ENCODE measurements at regions not wholly inside any gene's neighbourhood (a gene's known extent, or its start where the extent isn't known, plus 50 kb on each side); places are given as distances from the start of the nearest gene placed in this dataset.

GRCh38 chr18:66729442-66730239, 125.8 kb upstream of the CDH19 start:
- no peak overlapping the region for H3K4me3 Mint-ChIP-seq
- H3K36me3 Mint-ChIP-seq: no peaks in the 10 kb centered on the region
- Histone ChIP-seq H3K36me3 (ENCODE audit: control insufficient read depth in 2 of 2, extremely low read depth in 1 of 2, insufficient read depth in 1 of 2, low read length in 1 of 2) (no peaks in the 10 kb centered on the region), H3K27ac (ENCODE audit: low read length) (no peak overlapping the region), H3K27me3 (replicated peaks in 1 of 2; ENCODE audit: control insufficient read depth in 2 of 2, extremely low read depth in 1 of 2, insufficient read depth in 2 of 2, low read length in 1 of 2) (no peaks in the 10 kb centered on the region), H3K9me3 (no peaks in the 10 kb centered on the region), H3K4me3 (ENCODE audit: control insufficient read depth in 1 of 2, extremely low read depth in 1 of 2, low read length in 1 of 2) (no peak overlapping the region), H3K4me1 (ENCODE audit: control insufficient read depth in 1 of 2, extremely low read depth in 1 of 2, insufficient read depth in 2 of 2, low read length in 2 of 2) (no peaks in the 10 kb centered on the region)
- ChIA-PET CTCF (no interaction called here), POLR2A (no interaction called here)
- H3K9me3 Mint-ChIP-seq: peaks cover under 1 to 4% (median 2%) of the 10 kb centered on the region in 3 donors
- ATAC-seq (replicated peaks in 1 of 4) (no peak), DNase-seq (no peak)
- no peaks in the 10 kb centered on the region for H3K27me3 Mint-ChIP-seq
- no peaks in the 10 kb centered on the region for H3K4me1 Mint-ChIP-seq
- H3K27ac Mint-ChIP-seq: no peak overlapping the region
- WGBS (ENCODE audit: insufficient coverage): 40% methylated on average over 1 of the region's 2 CpGs

- no peak for DNase-seq
- no peak overlapping the region for H3K4me3 Mint-ChIP-seq
- POLR2A ChIA-PET: no interaction called here
- Histone ChIP-seq H3K36me3 (ENCODE audit: control insufficient read depth in 2 of 2, extremely low read depth in 1 of 2, insufficient read depth in 1 of 2, low read length in 1 of 2) (no peaks in the 10 kb centered on the region), H3K27ac (ENCODE audit: low read length) (no peak overlapping the region), H3K4me3 (ENCODE audit: control insufficient read depth in 1 of 2, extremely low read depth in 1 of 2, low read length in 1 of 2) (no peak overlapping the region), H3K4me1 (ENCODE audit: control insufficient read depth in 1 of 2, extremely low read depth in 1 of 2, insufficient read depth in 2 of 2, low read length in 2 of 2) (no peaks in the 10 kb centered on the region), H3K9me3 (no peaks in the 10 kb centered on the region), H3K27me3 (replicated peaks in 1 of 2; ENCODE audit: control insufficient read depth in 2 of 2, extremely low read depth in 1 of 2, insufficient read depth in 2 of 2, low read length in 1 of 2) (no peaks in the 10 kb centered on the region)
- WGBS (ENCODE audit: insufficient coverage): 52% methylated on average over 3 of the region's 5 CpGs
- H3K4me1 Mint-ChIP-seq: no peaks in the 10 kb centered on the region
- ATAC-seq (replicated peaks in 1 of 4): no peak
- CTCF ChIA-PET: no interaction called here
- peaks cover 2 to 4% (median 3%) of the 10 kb centered on the region in 3 donors for H3K9me3 Mint-ChIP-seq
- no peak overlapping the region for H3K27ac Mint-ChIP-seq
- H3K27me3 Mint-ChIP-seq: no peaks in the 10 kb centered on the region
- no peaks in the 10 kb centered on the region for H3K36me3 Mint-ChIP-seq
Observed at GRCh38 chr18:66728951-66729350, 125.1 kb upstream of the CDH19 start.

GRCh38 chr18:66727991-66728390, 124.1 kb upstream of the CDH19 start:
- Histone ChIP-seq H3K4me1 (ENCODE audit: control insufficient read depth in 1 of 2, extremely low read depth in 1 of 2, insufficient read depth in 2 of 2, low read length in 2 of 2) (no peaks in the 10 kb centered on the region), H3K4me3 (ENCODE audit: control insufficient read depth in 1 of 2, extremely low read depth in 1 of 2, low read length in 1 of 2) (no peak overlapping the region), H3K27me3 (replicated peaks in 1 of 2; ENCODE audit: control insufficient read depth in 2 of 2, extremely low read depth in 1 of 2, insufficient read depth in 2 of 2, low read length in 1 of 2) (no peaks in the 10 kb centered on the region), H3K27ac (ENCODE audit: low read length) (no peak overlapping the region), H3K36me3 (ENCODE audit: control insufficient read depth in 2 of 2, extremely low read depth in 1 of 2, insufficient read depth in 1 of 2, low read length in 1 of 2) (no peaks in the 10 kb centered on the region), H3K9me3 (no peaks in the 10 kb centered on the region)
- Mint-ChIP-seq H3K27me3 (no peaks in the 10 kb centered on the region), H3K27ac (no peak overlapping the region), H3K4me3 (no peak overlapping the region), H3K4me1 (no peaks in the 10 kb centered on the region), H3K9me3 (peaks cover 2 to 4% (median 3%) of the 10 kb centered on the region in 3 donors), H3K36me3 (no peaks in the 10 kb centered on the region)
- DNase-seq (no peak), ATAC-seq (replicated peaks in 1 of 4) (no peak)
- POLR2A ChIA-PET: no interaction called here
- WGBS (ENCODE audit: insufficient coverage): no CpG with 5 or more reads among the region's 1 CpG
- CTCF ChIA-PET: no interaction called here

- Histone ChIP-seq H3K27ac (ENCODE audit: low read length) (no peak overlapping the region), H3K4me3 (ENCODE audit: control insufficient read depth in 1 of 2, extremely low read depth in 1 of 2, low read length in 1 of 2) (no peak overlapping the region), H3K4me1 (ENCODE audit: control insufficient read depth in 1 of 2, extremely low read depth in 1 of 2, insufficient read depth in 2 of 2, low read length in 2 of 2) (no peaks in the 10 kb centered on the region), H3K27me3 (replicated peaks in 1 of 2; ENCODE audit: control insufficient read depth in 2 of 2, extremely low read depth in 1 of 2, insufficient read depth in 2 of 2, low read length in 1 of 2) (no peaks in the 10 kb centered on the region), H3K9me3 (no peaks in the 10 kb centered on the region), H3K36me3 (ENCODE audit: control insufficient read depth in 2 of 2, extremely low read depth in 1 of 2, insufficient read depth in 1 of 2, low read length in 1 of 2) (no peaks in the 10 kb centered on the region)
- Mint-ChIP-seq H3K27me3 (no peaks in the 10 kb centered on the region), H3K27ac (no peak overlapping the region), H3K4me3 (no peak overlapping the region), H3K9me3 (peaks cover 2 to 4% (median 3%) of the 10 kb centered on the region in 3 donors), H3K36me3 (no peaks in the 10 kb centered on the region), H3K4me1 (no peaks in the 10 kb centered on the region)
- ChIA-PET POLR2A (no interaction called here), CTCF (no interaction called here)
- no peak for ATAC-seq (replicated peaks in 1 of 4)
- DNase-seq: no peak
- 83% methylated on average over 1 of the region's 5 CpGs for WGBS (ENCODE audit: insufficient coverage)
Observed at GRCh38 chr18:66724664-66725356, 120.9 kb upstream of the CDH19 start.

- Histone ChIP-seq H3K4me1 (ENCODE audit: control insufficient read depth in 1 of 2, extremely low read depth in 1 of 2, insufficient read depth in 2 of 2, low read length in 2 of 2) (no peaks in the 10 kb centered on the region), H3K9me3 (no peaks in the 10 kb centered on the region), H3K4me3 (ENCODE audit: control insufficient read depth in 1 of 2, extremely low read depth in 1 of 2, low read length in 1 of 2) (no peak overlapping the region), H3K36me3 (ENCODE audit: control insufficient read depth in 2 of 2, extremely low read depth in 1 of 2, insufficient read depth in 1 of 2, low read length in 1 of 2) (no peaks in the 10 kb centered on the region), H3K27me3 (replicated peaks in 1 of 2; ENCODE audit: control insufficient read depth in 2 of 2, extremely low read depth in 1 of 2, insufficient read depth in 2 of 2, low read length in 1 of 2) (no peaks in the 10 kb centered on the region), H3K27ac (ENCODE audit: low read length) (no peak overlapping the region)
- DNase-seq (no peak), ATAC-seq (replicated peaks in 1 of 4) (no peak)
- Mint-ChIP-seq H3K9me3 (peaks cover 0 to 4% (median 3%) of the 10 kb centered on the region in 3 donors), H3K4me1 (no peaks in the 10 kb centered on the region), H3K27ac (no peak overlapping the region), H3K36me3 (no peaks in the 10 kb centered on the region), H3K27me3 (no peaks in the 10 kb centered on the region), H3K4me3 (no peak overlapping the region)
- CTCF ChIA-PET: no interaction called here
- POLR2A ChIA-PET: no interaction called here
- WGBS (ENCODE audit: insufficient coverage): 22% methylated on average over 3 of the region's 5 CpGs
Observed at GRCh38 chr18:66722671-66723070, 118.8 kb upstream of the CDH19 start.

GRCh38 chr18:66708646-66709045, 104.8 kb upstream of the CDH19 start:
- POLR2A ChIA-PET: no interaction called here
- no peak overlapping the region for H3K27ac ChIP-seq (ENCODE audit: low read length)
- Mint-ChIP-seq H3K36me3 (no peaks in the 10 kb centered on the region), H3K4me3 (no peak overlapping the region), H3K27ac (no peak overlapping the region), H3K27me3 (no peaks in the 10 kb centered on the region), H3K4me1 (no peaks in the 10 kb centered on the region), H3K9me3 (peaks cover 0 to 1% (median 0%) of the 10 kb centered on the region in 3 donors)
- no peaks in the 10 kb centered on the region for H3K9me3 ChIP-seq
- ATAC-seq (replicated peaks in 1 of 4): no peak
- no peaks in the 10 kb centered on the region for H3K4me1 ChIP-seq (ENCODE audit: control insufficient read depth in 1 of 2, extremely low read depth in 1 of 2, insufficient read depth in 2 of 2, low read length in 2 of 2)
- no peak for DNase-seq
- H3K4me3 ChIP-seq (ENCODE audit: control insufficient read depth in 1 of 2, extremely low read depth in 1 of 2, low read length in 1 of 2): no peak overlapping the region
- H3K36me3 ChIP-seq (ENCODE audit: control insufficient read depth in 2 of 2, extremely low read depth in 1 of 2, insufficient read depth in 1 of 2, low read length in 1 of 2): no peaks in the 10 kb centered on the region
- no peaks in the 10 kb centered on the region for H3K27me3 ChIP-seq (replicated peaks in 1 of 2; ENCODE audit: control insufficient read depth in 2 of 2, extremely low read depth in 1 of 2, insufficient read depth in 2 of 2, low read length in 1 of 2)
- CTCF ChIA-PET: no interaction called here
- no CpG with 5 or more reads among the region's 1 CpG for WGBS (ENCODE audit: insufficient coverage)

Data from T-cell (primary cell).